HEK293 (cell line): ENCODE measurements at regions not wholly inside any gene's neighbourhood (a gene's known extent, or its start where the extent isn't known, plus 50 kb on each side); places are given as distances from the start of the nearest gene placed in this dataset.

Source experiments
- KLF1 ChIP-seq: fragments of 450-650 bp; formaldehyde crosslinking; IDR thresholded peaks from 2 replicates; pipeline ENCODE4 v1.5.1; 2016; ENCODE audit warnings: missing biosample characterization, missing genetic modification characterization
- PBX3 ChIP-seq: sonication (generic); formaldehyde crosslinking; IDR thresholded peaks from 2 replicates; pipeline ENCODE4 v1.8.1; 2022; ENCODE audit warnings: mild to moderate bottlenecking, moderate library complexity, missing genetic modification reagents
- ZNF514 ChIP-seq: fragments of 450-650 bp; formaldehyde crosslinking; IDR thresholded peaks from 2 replicates; pipeline ENCODE4 v1.5.1; 2016; ENCODE audit warnings: missing biosample characterization, missing genetic modification characterization
- ZNF660 ChIP-seq: fragments of 450-650 bp; IDR thresholded peaks from 2 replicates; pipeline ENCODE4 v1.5.1; 2018; ENCODE audit warnings: missing biosample characterization, mild to moderate bottlenecking, missing genetic modification characterization
- TF ChIP-seq, protein P1 (sequence below): fragments of 450-650 bp; formaldehyde crosslinking; IDR thresholded peaks from 2 replicates; pipeline ENCODE4 v1.5.1; 2016; ENCODE audit warnings: missing biosample characterization, missing genetic modification characterization
- TF ChIP-seq, protein P2 (sequence below): fragments of 450-650 bp; formaldehyde crosslinking; IDR thresholded peaks from 2 replicates; pipeline ENCODE4 v1.5.1; 2016; ENCODE audit warnings: missing biosample characterization, missing genetic modification characterization

DNA sequence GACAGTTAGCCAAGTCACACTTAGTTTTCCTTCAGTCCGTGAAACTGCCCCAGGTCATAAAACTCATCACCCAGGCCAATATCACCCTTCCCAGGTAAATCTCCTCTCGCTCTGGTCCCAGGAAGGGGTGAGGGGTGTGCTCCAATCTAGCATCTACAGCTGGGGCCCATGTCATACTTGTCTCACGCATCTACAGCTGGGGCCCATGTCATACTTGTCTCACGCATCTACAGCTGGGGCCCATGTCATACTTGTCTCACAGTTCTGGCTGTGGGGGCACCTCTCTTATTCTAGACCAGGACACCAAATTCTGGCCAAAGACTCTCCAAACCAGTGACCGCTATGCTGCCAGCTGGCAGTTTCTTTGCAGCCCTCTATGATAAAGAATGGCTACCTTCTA is 123.3 kb upstream of the DLGAP1 start:
- TF ChIP-seq ZNF514 (tag by site-specific recombination) (no peak), ZNF660 (tag by site-specific recombination) (no peak), PBX3 (CRISPR knock-in tag) (no peak), KLF1 (tag by site-specific recombination) (no peak)
- TF ChIP-seq, protein P1, sequence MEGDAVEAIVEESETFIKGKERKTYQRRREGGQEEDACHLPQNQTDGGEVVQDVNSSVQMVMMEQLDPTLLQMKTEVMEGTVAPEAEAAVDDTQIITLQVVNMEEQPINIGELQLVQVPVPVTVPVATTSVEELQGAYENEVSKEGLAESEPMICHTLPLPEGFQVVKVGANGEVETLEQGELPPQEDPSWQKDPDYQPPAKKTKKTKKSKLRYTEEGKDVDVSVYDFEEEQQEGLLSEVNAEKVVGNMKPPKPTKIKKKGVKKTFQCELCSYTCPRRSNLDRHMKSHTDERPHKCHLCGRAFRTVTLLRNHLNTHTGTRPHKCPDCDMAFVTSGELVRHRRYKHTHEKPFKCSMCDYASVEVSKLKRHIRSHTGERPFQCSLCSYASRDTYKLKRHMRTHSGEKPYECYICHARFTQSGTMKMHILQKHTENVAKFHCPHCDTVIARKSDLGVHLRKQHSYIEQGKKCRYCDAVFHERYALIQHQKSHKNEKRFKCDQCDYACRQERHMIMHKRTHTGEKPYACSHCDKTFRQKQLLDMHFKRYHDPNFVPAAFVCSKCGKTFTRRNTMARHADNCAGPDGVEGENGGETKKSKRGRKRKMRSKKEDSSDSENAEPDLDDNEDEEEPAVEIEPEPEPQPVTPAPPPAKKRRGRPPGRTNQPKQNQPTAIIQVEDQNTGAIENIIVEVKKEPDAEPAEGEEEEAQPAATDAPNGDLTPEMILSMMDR (tag by site-specific recombination) = no peak
- TF ChIP-seq, protein P2, sequence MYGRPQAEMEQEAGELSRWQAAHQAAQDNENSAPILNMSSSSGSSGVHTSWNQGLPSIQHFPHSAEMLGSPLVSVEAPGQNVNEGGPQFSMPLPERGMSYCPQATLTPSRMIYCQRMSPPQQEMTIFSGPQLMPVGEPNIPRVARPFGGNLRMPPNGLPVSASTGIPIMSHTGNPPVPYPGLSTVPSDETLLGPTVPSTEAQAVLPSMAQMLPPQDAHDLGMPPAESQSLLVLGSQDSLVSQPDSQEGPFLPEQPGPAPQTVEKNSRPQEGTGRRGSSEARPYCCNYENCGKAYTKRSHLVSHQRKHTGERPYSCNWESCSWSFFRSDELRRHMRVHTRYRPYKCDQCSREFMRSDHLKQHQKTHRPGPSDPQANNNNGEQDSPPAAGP (tag by site-specific recombination) = no peak
